Astrocyte (in vitro differentiated cells and primary cell): ENCODE measurements at regions not wholly inside any gene's neighbourhood (a gene's known extent, or its start where the extent isn't known, plus 50 kb on each side); places are given as distances from the start of the nearest gene placed in this dataset.

ENCODE experiments used
- EZH2 ChIP-seq: IDR thresholded peaks from 2 replicates; pipeline ENCODE4 v1.6.1; 2012; ENCODE audit warnings: mild to moderate bottlenecking, low read length, inconsistent platforms; ENCODE audit not compliant: insufficient read depth
- TF ChIP-seq, protein P1 (sequence below): IDR thresholded peaks from 2 replicates; pipeline ENCODE4 v1.5.1; 2011; ENCODE audit warnings: low read depth, mild to moderate bottlenecking, inconsistent platforms, low read length, moderate library complexity; ENCODE audit not compliant: insufficient read depth

DNA sequence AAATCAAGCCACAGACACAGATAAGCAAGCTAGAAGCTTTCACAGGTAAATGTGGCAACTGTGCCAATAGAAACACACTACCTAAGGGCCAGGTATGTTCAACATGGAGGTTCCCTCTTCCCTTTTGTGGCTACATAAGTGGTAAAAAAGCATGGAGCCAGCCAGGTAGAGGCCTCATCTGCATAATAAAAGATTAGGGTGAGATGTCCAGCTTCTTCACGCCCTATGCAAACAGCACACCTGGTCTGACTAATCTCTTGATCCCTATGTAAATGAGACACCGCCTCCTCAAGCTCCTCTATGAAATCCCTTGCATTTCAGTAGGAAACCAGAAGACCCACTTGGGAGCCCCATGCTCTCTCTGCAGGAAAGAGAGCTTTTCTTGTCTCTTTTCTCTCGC is 282.2 kb downstream of the NEBL start:
- TF ChIP-seq EZH2: no peak
- TF ChIP-seq, protein P1, sequence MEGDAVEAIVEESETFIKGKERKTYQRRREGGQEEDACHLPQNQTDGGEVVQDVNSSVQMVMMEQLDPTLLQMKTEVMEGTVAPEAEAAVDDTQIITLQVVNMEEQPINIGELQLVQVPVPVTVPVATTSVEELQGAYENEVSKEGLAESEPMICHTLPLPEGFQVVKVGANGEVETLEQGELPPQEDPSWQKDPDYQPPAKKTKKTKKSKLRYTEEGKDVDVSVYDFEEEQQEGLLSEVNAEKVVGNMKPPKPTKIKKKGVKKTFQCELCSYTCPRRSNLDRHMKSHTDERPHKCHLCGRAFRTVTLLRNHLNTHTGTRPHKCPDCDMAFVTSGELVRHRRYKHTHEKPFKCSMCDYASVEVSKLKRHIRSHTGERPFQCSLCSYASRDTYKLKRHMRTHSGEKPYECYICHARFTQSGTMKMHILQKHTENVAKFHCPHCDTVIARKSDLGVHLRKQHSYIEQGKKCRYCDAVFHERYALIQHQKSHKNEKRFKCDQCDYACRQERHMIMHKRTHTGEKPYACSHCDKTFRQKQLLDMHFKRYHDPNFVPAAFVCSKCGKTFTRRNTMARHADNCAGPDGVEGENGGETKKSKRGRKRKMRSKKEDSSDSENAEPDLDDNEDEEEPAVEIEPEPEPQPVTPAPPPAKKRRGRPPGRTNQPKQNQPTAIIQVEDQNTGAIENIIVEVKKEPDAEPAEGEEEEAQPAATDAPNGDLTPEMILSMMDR: no peak
